ENCODE measurements at regions not wholly inside any gene's neighbourhood (a gene's known extent, or its start where the extent isn't known, plus 50 kb on each side); places are given as distances from the start of the nearest gene placed in this dataset.

GRCh38 chr1:99507906-99508732 is 137.8 kb upstream of the PALMD start:
- TF ChIP-seq ZNF70 (CRISPR knock-in tag; IDR thresholded peaks at IDR 0.05), result no peak
- no peak for TF ChIP-seq OSR1 (CRISPR knock-in tag; IDR thresholded peaks at IDR 0.05)
- no peak for TF ChIP-seq PATZ1 (CRISPR knock-in tag; IDR thresholded peaks at IDR 0.05; ENCODE audit: borderline replicate concordance)
- TF ChIP-seq ZNF8 (CRISPR knock-in tag; IDR thresholded peaks at IDR 0.05), result no peak
- no peak for TF ChIP-seq TSHZ2 (CRISPR knock-in tag; IDR thresholded peaks at IDR 0.05)
- no peak for TF ChIP-seq TOX (CRISPR knock-in tag; IDR thresholded peaks at IDR 0.05; ENCODE audit: borderline replicate concordance)
- no peak for TF ChIP-seq ZFP3 (CRISPR knock-in tag; IDR thresholded peaks at IDR 0.05)
- no peak for TF ChIP-seq TCF4 (CRISPR knock-in tag; IDR thresholded peaks at IDR 0.05; ENCODE audit: borderline replicate concordance)
- TF ChIP-seq ISL1 (CRISPR knock-in tag; IDR thresholded peaks at IDR 0.05), result no peak
- TF ChIP-seq ARNTL (CRISPR knock-in tag; IDR thresholded peaks at IDR 0.05; ENCODE audit: borderline replicate concordance, low read depth), result no peak
- no peak for TF ChIP-seq ZFP30 (CRISPR knock-in tag; IDR thresholded peaks at IDR 0.05)

Measured in SK-N-SH treated with all-trans-retinoic acid at 6 μM for 48 hours (cell line).